GM21515 (cell line): ENCODE measurements at regions not wholly inside any gene's neighbourhood (a gene's known extent, or its start where the extent isn't known, plus 50 kb on each side); places are given as distances from the start of the nearest gene placed in this dataset.
"Not testable (repeated sequence)": the region's sequence is repeated elsewhere in the genome, so short reads cannot be mapped to it uniquely, and the experiment has no call there.

Experiments
- ATAC-seq: cut with Tn5 transposase; IDR thresholded peaks from one replicate; pipeline ENCODE4 v1.9.1; 2021; ENCODE audit not compliant: unreplicated experiment

DNA sequence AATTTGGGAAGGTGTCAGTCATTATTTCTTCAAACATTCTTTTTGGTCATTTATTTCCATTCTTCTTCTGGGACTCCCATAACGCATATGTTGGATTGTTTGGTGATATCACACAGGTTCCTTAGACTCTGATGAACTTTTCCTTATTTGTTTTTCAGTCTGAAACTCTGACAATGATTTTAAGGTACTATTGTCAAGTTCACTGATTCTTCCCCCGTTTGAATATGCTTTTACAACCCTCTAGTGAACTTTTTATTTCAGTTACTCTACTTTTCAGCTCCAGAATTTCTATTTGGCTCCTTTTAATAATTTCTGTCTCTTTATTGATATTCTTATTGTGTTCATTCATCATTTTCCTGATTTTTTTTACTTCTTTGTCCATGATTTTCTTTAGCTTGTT lies 92.5 kb upstream of the RORB start:
- no peak for ATAC-seq

DNA sequence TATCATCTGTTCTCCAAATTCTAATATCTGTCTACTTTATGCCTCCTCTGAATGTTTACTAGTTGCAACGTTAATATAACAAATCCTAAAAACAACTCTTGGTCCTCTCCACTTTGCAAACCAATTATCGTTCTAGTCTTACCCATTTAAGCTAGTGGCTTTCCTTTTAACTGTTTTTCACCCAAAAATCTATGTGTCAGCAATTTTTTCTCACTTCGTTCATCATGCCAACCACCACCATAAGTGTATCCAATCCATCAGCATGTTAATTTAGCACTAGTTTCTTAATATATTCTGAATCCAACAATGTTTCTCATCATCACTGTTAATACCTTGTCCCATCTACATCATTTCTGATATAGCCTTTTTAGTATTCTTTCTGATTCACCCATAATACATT lies 90.0 kb upstream of the RORB start:
- no peak for ATAC-seq

DNA sequence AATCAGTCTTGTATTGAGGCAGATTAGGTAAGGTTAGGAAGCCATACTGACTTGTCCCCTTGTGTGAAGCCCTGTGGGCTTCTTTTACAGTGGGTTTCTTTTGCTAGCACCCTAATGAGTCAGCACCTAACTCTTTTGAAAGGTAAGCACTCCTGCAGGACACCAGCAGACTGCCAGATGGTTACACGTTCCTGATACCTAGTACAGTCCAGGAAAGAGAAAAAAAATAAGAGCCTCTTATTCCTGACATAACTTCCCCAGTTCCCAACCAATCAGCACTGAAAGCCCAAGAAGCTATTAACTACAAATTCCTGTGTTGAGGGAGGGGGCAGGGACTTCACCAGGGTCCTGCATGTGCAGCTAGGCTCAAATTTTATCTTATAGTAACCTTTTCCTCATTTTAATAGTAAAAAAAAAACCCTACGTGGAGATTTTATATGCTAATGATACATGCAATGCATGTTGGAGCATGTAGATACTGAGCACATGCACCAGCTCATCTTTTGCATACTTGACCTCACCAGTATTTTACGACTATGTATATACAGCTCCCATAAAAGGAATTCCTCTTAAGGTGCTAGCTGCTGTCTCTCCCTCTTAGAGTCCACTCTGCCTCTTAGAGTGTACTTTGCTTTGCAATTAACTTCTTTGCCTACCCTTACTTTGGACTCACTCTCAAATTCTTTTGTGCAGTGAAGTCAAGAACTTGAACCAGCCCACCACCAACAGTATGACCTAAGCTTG lies 84.7 kb upstream of the RORB start:
- ATAC-seq = no peak

DNA sequence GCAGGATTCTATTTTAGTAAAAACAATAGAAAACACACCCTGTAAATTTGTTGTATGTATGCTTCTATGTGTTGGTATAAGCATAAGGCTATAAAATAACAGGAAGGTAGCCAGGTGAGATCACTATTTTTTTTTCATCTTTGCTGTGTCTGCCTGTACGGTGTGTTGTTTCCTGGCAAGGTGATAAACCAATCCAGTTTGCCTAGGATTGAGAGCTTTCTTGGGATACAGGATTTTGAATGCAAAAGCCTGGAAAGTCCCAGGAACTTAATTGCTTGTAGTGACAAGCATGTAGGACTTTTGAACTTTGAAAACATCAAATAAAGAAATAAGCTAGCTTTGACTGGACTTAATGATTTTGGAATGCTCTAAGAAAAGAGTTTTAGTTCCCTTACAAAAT lies 83.3 kb upstream of the RORB start:
- ATAC-seq = no peak

DNA sequence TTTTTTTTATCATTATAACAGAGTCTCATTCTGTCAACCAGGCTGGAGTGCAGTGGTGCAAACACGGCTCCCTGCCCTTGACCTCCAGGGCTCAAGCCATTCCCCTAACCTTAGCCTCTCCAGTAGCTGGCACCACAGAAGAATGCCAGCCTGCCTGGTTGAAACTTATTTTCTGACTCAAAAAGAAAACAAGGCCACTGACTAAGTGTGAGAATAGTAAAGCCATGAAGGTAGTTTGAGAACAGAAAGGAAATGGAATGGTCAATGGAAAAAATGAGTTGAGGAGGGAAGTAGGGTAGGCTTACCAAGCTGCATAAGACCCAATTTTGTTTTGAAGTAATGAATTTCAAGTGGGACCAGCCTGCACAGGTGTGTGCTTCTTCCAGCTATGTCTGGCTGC lies 82.8 kb upstream of the RORB start:
- no peak for ATAC-seq

DNA sequence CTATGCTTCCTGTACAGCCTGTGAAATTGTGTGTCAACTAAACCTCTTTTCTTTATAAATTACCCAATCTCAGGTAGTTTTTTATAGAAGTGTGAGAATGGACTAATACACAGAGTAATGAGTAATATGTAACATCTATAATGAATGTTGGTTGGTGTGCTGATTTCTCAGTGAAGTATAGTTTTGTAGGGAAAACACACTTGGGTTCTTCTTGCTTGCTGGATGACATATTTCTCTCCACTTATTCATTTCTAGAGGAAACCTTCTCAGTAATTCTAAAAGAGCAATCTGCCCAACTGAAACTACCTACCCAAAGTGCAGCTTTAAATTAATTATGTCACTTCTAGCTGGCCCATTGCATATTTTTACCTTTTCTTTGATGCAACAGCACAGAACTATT lies 81.1 kb upstream of the RORB start:
- no peak for ATAC-seq

DNA sequence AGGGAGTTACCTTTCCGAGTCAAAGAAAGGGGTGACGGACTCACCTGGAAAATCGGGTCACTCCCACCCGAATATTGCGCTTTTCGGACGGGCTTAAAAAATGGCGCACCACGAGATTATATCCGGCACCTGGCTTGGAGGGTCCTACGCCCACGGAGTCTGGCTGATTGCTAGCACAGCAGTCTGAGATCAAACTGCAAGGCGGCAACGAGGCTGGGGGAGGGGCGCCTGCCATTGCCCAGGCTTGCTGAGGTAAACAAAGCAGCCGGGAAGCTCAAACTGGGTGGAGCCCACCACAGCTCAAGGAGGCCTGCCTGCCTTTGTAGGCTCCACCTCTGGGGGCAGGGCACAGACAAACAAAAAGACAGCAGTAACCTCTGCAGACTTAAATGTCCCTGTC lies 72.6 kb upstream of the RORB start:
- not testable (repeated sequence) for ATAC-seq

DNA sequence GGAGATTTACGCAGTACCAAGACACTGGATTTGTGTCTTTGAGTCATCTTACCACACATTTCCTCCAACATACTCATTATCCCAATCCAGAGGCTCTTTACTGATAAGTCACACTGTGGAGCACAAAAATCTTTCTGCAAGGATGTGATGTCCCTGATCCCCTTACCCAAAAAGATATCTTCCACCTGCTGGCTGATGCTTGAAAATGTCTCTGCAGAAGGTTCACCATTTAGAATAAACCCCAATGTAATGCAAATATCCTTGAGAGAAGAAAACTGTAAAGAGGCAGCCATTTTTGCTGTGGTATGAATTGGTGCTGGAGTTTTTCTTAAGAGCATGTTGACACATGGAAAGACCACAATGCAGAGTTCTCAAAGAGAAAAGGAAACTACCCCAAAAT lies 65.7 kb upstream of the RORB start:
- no peak for ATAC-seq

DNA sequence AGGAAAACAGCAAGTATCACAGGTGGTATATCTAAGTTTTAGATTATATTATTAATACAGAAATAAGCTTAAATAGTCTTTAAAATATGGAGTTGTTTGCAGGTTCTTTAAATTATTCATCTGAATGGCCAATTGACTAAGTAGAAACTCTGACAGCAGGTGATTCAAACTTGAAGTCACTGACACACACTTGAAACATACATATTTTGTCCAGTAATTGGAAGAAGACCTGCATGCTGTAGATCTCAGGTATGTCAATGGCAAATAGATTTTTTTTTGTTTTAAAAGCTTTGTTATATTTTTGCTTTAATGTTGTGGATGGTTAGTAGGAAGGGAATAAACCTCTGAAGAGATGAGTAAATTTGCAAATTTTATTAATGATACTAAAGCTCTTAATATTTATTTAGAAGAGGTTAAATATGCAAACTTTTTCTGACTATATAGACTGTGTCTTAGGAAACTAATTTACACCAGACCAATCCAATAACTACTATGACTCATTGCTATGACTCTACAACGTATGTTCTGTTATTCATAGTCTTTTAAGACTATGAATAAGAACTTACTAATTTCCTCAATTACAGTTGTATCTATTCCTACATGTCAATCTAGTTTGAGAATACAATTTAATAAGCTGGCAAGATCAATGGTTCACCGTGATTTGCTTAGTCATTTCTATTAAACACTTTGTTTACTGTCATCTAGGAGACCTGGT lies 53.9 kb upstream of the RORB start:
- no peak for ATAC-seq

DNA sequence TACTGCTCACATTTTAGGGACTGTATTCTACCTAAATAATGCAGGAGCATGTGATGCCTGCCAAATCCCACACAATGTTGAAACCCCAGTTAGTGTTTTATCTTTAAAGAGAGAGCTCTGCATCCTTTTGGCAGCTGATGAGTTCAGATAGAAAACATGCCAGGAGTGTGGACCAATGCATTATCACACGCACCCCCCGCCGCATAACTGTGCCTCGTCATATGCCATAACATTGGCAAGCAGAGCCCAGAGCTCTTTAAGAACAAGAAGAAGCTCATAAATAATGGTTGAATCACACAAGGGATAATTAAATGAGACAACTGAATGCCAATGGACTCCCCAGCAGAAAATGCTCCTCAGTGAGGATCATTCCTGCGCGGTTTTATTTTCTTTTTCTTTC lies 52.8 kb upstream of the RORB start:
- ATAC-seq = no peak
